SK-N-SH (cell line): ENCODE measurements at regions not wholly inside any gene's neighbourhood (a gene's known extent, or its start where the extent isn't known, plus 50 kb on each side); places are given as distances from the start of the nearest gene placed in this dataset.

Experiments used
- CTCF ChIA-PET: fragments of 300-600, 350-600 bp; formaldehyde crosslinking; extraction: SDS; loops from one replicate; lab custom pipeline; 2021; lab: Yijun Ruan, JAX
- POLR2A ChIA-PET: fragments of 350-600 bp; sonication (Branson Sonifier 250); formaldehyde crosslinking; extraction: SDS; loops from one replicate; lab custom pipeline; 2020; ENCODE audit warnings: antibody characterized with exemption, inconsistent platforms; lab: Yijun Ruan, JAX
- DNase-seq: peaks from one replicate; pipeline ENCODE4 v3.0.0; 2012
- H2AFZ ChIP-seq: fragments of 200-600 bp; sonication (generic); 2 replicates; pipeline ENCODE4 v1.8.1; 2016; ENCODE audit warnings: antibody characterized with exemption, mild to moderate bottlenecking, low read depth
- H3F3A ChIP-seq: fragments of 200-600 bp; sonication (generic); replicated peaks from 2 replicates; pipeline ENCODE3; 2016; ENCODE audit warnings: antibody characterized with exemption, mild to moderate bottlenecking; ENCODE audit not compliant: insufficient read depth
- H3K27ac ChIP-seq, 2 experiments: fragments of 200-500 bp in 1 of 2; fragments of 200-600 bp in 1 of 2; sonication (Bioruptor generic) in 1 of 2; sonication (generic), shearing (Covaris generic) in 1 of 2; 2 replicates each; pipeline versions ENCODE4 v1.5.1 to v1.6.1; 2014 to 2016; ENCODE audit warnings: low read depth in 2 of 2, inconsistent platforms in 1 of 2, low read length in 1 of 2, mild to moderate bottlenecking in 1 of 2, mixed read lengths in 1 of 2
- H3K27me3 ChIP-seq: fragments of 200-600 bp; sonication (generic), shearing (Covaris generic); 2 replicates; pipeline ENCODE4 v1.6.1; 2016; ENCODE audit warnings: mixed run types; ENCODE audit not compliant: insufficient read depth
- H3K36me3 ChIP-seq, 2 experiments: fragments of 200-500 bp in 1 of 2; fragments of 200-600 bp in 1 of 2; sonication (Bioruptor generic) in 1 of 2; sonication (generic) in 1 of 2; replicated peaks in 1 of 2; 2 replicates each; pipeline versions ENCODE3 to v1.5.1; 2014 to 2016; ENCODE audit warnings: low read length in 1 of 2, mild to moderate bottlenecking in 1 of 2; ENCODE audit not compliant: insufficient read depth in 2 of 2, control insufficient read depth in 1 of 2
- H3K4me1 ChIP-seq, 2 experiments: fragments of 200-500 bp in 1 of 2; fragments of 200-600 bp in 1 of 2; sonication (Bioruptor generic) in 1 of 2; sonication (generic), shearing (Covaris generic) in 1 of 2; 2 replicates each; pipeline versions ENCODE4 v1.5.1 to v1.6.1; 2014 to 2016; ENCODE audit warnings: low read depth in 1 of 2, low read length in 1 of 2, mixed run types in 1 of 2; ENCODE audit not compliant: insufficient read depth in 2 of 2, control insufficient read depth in 1 of 2
- H3K4me2 ChIP-seq: fragments of 200-600 bp; sonication (generic), shearing (Covaris generic); 2 replicates; pipeline ENCODE4 v1.6.1; 2017; ENCODE audit warnings: mixed run types
- H3K4me3 ChIP-seq, 2 experiments: fragments of 200-500 bp in 1 of 2; fragments of 200-600 bp in 1 of 2; sonication (Bioruptor generic) in 1 of 2; sonication (generic), shearing (Covaris generic) in 1 of 2; 2 replicates each; pipeline versions ENCODE4 v1.5.1 to v1.8.1; 2014 to 2016; ENCODE audit warnings: low read depth in 2 of 2, inconsistent platforms in 1 of 2, low read length in 1 of 2, mild to moderate bottlenecking in 1 of 2, mixed read lengths in 1 of 2, moderate library complexity in 1 of 2
- H3K79me2 ChIP-seq: fragments of 200-600 bp; sonication (generic); 2 replicates; pipeline ENCODE4 v1.8.1; 2017; ENCODE audit warnings: mild to moderate bottlenecking; ENCODE audit not compliant: insufficient read depth
- H3K9ac ChIP-seq: fragments of 200-600 bp; sonication (generic); 2 replicates; pipeline ENCODE4 v1.6.1; 2017; ENCODE audit warnings: mixed run types
- H3K9me2 ChIP-seq: fragments of 200-600 bp; sonication (generic); 2 replicates; pipeline ENCODE4 v1.6.1; 2017; ENCODE audit warnings: mixed run types
- H3K9me3 ChIP-seq: fragments of 200-600 bp; sonication (generic); 2 replicates; pipeline ENCODE4 v1.6.1; 2017; ENCODE audit warnings: mixed run types, mild to moderate bottlenecking, moderate library complexity
- H4K20me1 ChIP-seq: fragments of 200-600 bp; sonication (generic); 2 replicates; pipeline ENCODE4 v1.6.1; 2017; ENCODE audit warnings: mild to moderate bottlenecking, mixed run types; ENCODE audit not compliant: insufficient read depth
- CTCF ChIP-seq: fragments of 200-600 bp; sonication (generic); IDR thresholded peaks from 2 replicates; pipeline ENCODE4 v1.6.1; 2017; ENCODE audit warnings: antibody characterized with exemption, mild to moderate bottlenecking, moderate library complexity
- EP300 ChIP-seq, 2 experiments: IDR thresholded peaks; 2 replicates each; pipeline versions ENCODE4 v1.4.0 to v1.6.1; 2012; ENCODE audit warnings: borderline replicate concordance in 1 of 2, low read depth in 1 of 2, low read length in 1 of 2
- EZH2phosphoT487 ChIP-seq: fragments of 200-600 bp; sonication (generic); IDR thresholded peaks from 2 replicates; pipeline ENCODE4 v1.6.1; 2017; ENCODE audit warnings: low read depth, mixed run types, mild to moderate bottlenecking, antibody characterized with exemption, moderate library complexity, borderline replicate concordance
- FOXM1 ChIP-seq: IDR thresholded peaks from 2 replicates; pipeline ENCODE4 v1.4.0; 2012; ENCODE audit warnings: low read depth, mild to moderate bottlenecking
- GABPA ChIP-seq: IDR thresholded peaks from 2 replicates; pipeline ENCODE4 v1.4.0; 2012; ENCODE audit warnings: low read depth, mild to moderate bottlenecking
- GATA2 ChIP-seq: sonication (generic); formaldehyde crosslinking; IDR thresholded peaks from 2 replicates; pipeline ENCODE4 v1.5.0; 2020; ENCODE audit warnings: mild to moderate bottlenecking, missing genetic modification reagents
- MXI1 ChIP-seq: IDR thresholded peaks from 2 replicates; pipeline ENCODE4 v1.6.1; 2012; ENCODE audit warnings: mild to moderate bottlenecking, low read depth, low read length, improper control_type of control experiment
- NFIC ChIP-seq: IDR thresholded peaks from 2 replicates; pipeline ENCODE4 v1.4.0; 2012; ENCODE audit warnings: borderline replicate concordance
- NRF1 ChIP-seq: IDR thresholded peaks from 2 replicates; pipeline ENCODE4 v1.6.1; 2012; ENCODE audit warnings: low read depth, mild to moderate bottlenecking, low read length
- PBX3 ChIP-seq: IDR thresholded peaks from 2 replicates; pipeline ENCODE4; 2012
- POLR2AphosphoS5 ChIP-seq: IDR thresholded peaks from 2 replicates; pipeline ENCODE4 v1.6.1; 2012; ENCODE audit warnings: low read depth, low read length
- USF1 ChIP-seq: IDR thresholded peaks from 2 replicates; pipeline ENCODE4 v1.4.0; 2012; ENCODE audit warnings: low read depth, borderline replicate concordance
- ZBTB33 ChIP-seq: IDR thresholded peaks from 2 replicates; pipeline ENCODE4 v1.4.0; 2012; ENCODE audit warnings: low read depth, borderline replicate concordance
- TF ChIP-seq, protein P1 (sequence below): IDR thresholded peaks from 2 replicates; pipeline ENCODE4 v1.4.0; 2012; ENCODE audit warnings: low read depth

DNA sequence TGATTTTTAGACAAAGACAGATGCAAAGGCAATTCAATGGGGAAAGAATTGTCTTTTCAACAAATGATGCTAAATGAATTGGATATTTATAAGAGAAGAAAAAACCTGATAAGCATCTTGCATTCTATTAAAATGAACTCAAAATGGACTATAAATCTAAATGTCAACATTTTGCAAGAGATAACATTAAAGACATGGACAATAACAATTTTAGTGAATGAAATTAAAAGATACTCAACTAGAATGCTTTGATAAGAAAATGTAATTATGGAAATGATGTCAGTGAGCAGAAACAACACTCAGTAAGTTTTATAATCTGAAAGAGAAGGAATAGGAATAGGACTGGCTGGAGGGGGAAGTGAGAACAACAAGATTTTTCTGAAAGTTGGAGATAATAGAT lies 421.7 kb downstream of the C6orf118 start:
- 0 out of 2 replicates have a peak, but pooled peaks cover 2% of the 10 kb centered on the region for H3K9me3 ChIP-seq
- no peaks in the 10 kb centered on the region for H3K27me3 ChIP-seq
- TF ChIP-seq GATA2 (CRISPR knock-in tag): peak; percentile 75
- no peak for TF ChIP-seq GABPA
- TF ChIP-seq EZH2phosphoT487: no peak
- TF ChIP-seq, all 33 proteins: peak for 1
- Histone ChIP-seq H4K20me1 (no peaks in the 10 kb centered on the region), H3K27ac (no peak overlapping the region), H3K9ac (no peak overlapping the region), H3F3A (no peaks in the 10 kb centered on the region), H3K4me2 (no peak overlapping the region), H3K9me2 (no peaks in the 10 kb centered on the region), H2AFZ (no peak overlapping the region), H3K4me3 (no peak overlapping the region), H3K36me3 (no peaks in the 10 kb centered on the region), H3K4me1 (no peaks in the 10 kb centered on the region), H3K79me2 (no peaks in the 10 kb centered on the region)
- no peak for DNase-seq
- ChIA-PET CTCF (no interaction called here), POLR2A (no interaction called here)

DNA sequence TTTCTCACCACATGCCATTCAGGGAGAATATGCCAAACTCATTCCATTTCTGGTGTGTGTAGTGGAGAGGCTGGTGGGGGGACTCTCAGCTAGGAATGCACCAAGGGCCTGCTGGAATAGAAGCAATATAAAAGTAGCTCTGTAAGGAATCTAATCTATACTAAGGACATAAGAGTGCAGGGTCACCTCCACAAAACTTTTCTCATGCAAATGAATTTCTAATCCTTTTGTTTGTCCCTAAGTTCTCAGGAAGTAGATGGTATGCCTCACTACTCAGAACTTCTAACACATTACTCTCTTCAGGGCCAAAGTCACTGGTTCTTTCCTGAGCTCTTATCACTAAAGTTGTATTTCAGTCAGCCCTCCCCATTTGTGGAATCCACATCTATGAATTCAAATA lies 427.2 kb downstream of the C6orf118 start:
- POLR2A ChIA-PET: no interaction called here
- no peaks in the 10 kb centered on the region for H3F3A ChIP-seq
- no peak overlapping the region for H2AFZ ChIP-seq
- no peaks in the 10 kb centered on the region for H3K9me2 ChIP-seq
- no peak overlapping the region for H3K27ac ChIP-seq
- H3K9me3 ChIP-seq: no peaks in the 10 kb centered on the region; the same call in 1 of the 2 replicates
- no peaks in the 10 kb centered on the region for H3K79me2 ChIP-seq
- no peak overlapping the region for H3K4me2 ChIP-seq
- TF ChIP-seq, protein P1, sequence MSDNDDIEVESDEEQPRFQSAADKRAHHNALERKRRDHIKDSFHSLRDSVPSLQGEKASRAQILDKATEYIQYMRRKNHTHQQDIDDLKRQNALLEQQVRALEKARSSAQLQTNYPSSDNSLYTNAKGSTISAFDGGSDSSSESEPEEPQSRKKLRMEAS: no peak
- TF ChIP-seq USF1 (no peak), FOXM1 (no peak), PBX3 (no peak), EP300 (IDR thresholded peaks at IDR 0.05; ENCODE audit: borderline replicate concordance in 1 of 2, low read depth in 1 of 2, low read length in 1 of 2) (no peak), CTCF (no peak), NRF1 (no peak), NFIC (no peak), ZBTB33 (no peak), POLR2AphosphoS5 (no peak), MXI1 (no peak)
- TF ChIP-seq, all 33 proteins: peak for 0
- Histone ChIP-seq H3K4me3 (no peak overlapping the region), H3K4me1 (no peaks in the 10 kb centered on the region), H3K27me3 (no peaks in the 10 kb centered on the region), H3K9ac (no peak overlapping the region), H4K20me1 (no peaks in the 10 kb centered on the region), H3K36me3 (no peaks in the 10 kb centered on the region)
- no peak for DNase-seq
- CTCF ChIA-PET: no interaction called here
